ENCODE measurements at regions not wholly inside any gene's neighbourhood (a gene's known extent, or its start where the extent isn't known, plus 50 kb on each side); places are given as distances from the start of the nearest gene placed in this dataset.
A peak's percentile ranks its signal among the peaks of the same experiment; 100 is the strongest.

DNA sequence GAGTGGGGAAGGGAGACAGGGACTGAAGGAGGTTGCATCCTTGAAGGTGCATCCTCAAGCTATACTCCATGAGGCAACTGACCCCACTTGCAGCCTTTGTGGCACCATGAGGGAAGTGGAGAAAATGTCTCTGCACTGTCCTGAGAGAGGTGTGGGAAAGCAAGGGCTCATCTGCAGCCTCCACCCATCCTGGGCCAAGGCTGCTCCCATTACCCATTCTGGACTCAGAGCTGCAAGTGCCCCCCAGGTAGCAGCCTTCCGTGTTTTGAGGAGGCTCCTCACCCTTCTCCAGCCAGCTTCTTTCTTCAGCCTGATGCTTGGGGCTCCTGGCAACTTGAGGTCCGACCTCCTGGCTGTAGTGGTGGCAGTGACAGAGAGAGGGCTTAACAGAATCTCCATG, 294.6 kb downstream of the CDH26 start:
- no peak for DNase-seq

DNA sequence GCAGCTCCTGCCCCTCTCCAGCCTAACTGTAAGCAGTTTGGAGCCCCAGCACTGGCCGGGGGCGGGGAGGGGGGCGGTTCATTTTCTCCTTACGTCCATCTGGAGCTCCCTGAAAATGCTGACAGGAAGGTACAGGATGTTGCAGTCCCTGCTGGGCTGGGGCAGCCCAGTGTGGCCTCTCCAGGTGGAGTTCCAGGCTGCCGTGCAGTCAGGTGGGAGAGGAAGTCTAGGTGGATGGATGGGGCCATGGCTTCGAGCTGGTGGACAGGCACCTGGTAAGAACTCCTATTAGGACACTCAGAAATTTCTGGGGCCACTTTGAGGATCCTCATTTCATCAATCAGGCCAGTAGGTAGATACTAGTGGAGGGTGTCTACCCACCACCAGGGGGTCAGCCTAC, 295.2 kb downstream of the CDH26 start:
- no peak for DNase-seq

DNA sequence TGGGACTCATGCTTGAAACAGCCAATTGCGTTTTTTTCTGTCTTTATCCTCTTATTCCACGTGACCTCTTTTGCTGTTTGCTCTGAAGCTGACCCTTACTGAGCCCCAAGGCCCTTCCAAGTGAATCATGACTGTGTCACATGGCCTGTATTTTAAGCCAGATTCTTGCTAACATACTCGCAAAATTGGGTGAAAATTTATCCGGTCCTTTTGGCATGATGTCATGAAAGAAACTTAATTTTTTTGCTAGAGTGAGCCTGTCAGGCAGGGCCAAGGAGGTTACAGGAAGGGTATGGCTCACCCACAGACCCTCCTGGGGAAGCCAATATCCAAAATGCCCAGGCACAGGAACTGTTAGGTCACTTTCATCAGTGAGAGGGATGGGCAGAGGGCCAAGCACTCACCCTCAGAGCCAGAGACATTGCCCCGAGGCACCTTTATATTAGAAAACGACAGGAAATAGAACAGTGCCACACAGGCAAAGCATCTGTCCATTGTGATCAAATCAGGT, 296.7 kb downstream of the CDH26 start:
- peak; percentile 56 for DNase-seq

DNA sequence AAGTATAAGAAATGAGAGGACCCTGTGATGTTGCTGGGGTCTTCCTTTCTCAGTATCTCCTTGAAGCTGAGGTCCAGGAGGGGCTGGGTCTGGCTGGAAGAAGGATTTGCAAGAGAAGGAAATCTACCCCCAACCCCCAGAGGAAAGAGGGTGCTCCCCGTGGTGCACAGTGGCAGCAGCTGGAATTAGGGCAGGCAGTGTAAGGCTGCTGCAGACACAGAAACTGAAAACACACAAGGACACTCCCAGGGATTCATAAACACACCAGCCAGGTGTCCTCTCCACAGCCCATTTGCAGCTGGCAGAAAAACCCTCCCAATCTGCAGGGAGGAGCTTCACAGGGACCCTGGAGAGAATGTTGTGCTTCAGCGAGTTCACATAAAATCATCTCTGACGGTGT, 297.2 kb downstream of the CDH26 start:
- DNase-seq, result peak; percentile 72

DNA sequence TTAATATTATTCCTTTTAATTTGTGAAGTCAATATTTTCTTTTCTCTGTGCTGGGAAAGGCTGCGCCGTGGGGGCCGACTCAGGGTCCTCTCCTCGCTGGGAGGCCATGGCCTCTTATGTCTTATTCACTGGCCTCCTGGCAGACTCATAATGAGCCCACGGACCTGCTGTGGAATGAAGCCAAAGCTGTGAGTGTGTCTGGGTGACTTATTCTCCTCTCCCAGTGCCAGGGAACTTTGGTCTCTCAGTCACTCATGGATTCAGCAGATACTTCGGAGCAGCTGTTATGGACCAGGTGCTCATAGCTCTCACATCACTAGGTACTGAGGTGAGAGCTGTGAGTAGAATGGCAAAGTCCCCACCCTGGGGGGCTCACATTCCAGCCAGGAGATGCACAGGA, 297.6 kb downstream of the CDH26 start:
- DNase-seq, result no peak

DNA sequence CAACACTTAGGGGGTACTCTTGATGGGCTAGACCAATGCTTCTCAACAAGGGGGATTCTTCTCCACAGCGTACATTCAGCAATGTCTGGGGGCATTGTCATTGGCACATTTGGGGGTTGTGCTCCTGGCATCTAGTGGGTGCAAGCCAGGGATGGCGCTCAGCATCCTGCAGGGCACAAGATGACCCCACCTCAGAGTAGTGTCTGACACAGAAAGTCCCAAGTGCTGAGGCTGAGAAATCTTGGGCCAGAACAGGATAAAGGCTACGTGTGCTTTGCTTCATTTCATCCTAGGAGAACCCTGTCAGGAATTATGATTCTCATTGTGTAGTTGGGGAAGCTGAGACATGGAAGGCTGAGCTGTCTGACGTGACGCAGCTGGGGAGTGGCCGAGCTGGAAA, 298.6 kb downstream of the CDH26 start:
- DNase-seq, result no peak

DNA sequence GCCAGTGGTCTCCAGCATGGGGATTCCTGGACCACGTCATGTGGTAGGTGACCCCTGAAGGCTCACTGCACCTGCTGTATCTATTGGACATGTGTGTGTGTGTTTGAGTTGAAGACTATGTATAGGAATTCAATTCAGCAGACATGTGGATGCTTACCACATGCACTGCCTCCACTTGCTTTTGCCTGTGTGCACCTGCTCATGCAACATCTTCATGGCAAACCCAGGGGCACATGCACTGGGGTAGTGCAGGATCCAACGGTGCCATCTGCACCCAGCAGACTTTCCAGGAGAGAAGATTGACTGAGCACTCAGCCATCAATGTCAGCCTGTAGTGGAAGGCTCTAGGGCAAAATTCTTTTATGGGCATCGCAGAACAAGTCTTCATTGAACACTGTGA, 299.4 kb downstream of the CDH26 start:
- no peak for DNase-seq

DNA sequence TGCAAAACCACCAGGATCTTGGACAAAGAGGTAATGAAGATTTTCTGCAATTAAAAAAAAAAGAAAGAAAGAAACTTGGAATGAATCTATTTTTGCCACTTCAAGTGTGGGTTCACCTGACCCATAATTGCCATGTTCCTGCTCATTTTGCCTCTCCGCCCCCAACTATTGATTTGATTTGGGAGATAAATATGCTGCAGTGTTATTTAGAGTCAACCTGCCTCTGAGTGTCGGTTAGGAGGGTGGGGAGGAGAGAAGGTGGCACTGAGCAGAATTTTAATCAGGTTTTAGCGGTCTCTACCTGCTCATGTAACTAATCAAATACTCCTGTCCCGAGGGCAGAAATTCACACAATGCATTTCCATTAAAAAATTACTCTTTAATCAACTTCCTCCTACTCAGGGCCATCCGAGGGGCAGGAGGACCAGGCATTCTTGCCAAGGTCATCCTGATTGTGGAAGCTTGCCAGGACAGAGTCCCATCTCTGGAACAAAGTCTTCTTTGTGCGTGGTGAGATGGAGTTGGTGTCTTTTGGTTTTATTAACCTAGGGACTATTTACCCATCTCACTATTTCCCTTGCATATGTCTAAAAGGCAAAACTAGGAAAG, 300.1 kb downstream of the CDH26 start:
- no peak for DNase-seq

DNA sequence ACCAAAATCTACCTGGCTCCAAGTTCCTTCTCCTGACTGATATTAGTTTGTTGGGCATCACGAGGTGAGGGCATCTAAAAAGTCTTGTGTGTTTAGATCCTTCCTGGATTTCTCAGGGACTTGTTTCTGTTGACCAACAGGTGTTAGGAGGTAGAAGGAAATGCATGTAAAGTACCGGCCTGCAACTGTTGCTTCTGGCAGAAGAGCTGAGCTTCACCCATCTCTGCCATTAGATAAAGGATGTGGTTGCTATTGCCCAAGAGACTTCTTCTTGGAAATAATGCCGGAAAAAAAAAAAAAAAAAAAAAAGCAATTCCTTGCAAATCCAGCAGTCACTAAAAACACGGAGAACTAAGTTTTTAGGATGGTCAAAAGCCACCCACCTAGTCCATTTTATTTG, 303.1 kb downstream of the CDH26 start:
- DNase-seq, result no peak

DNA sequence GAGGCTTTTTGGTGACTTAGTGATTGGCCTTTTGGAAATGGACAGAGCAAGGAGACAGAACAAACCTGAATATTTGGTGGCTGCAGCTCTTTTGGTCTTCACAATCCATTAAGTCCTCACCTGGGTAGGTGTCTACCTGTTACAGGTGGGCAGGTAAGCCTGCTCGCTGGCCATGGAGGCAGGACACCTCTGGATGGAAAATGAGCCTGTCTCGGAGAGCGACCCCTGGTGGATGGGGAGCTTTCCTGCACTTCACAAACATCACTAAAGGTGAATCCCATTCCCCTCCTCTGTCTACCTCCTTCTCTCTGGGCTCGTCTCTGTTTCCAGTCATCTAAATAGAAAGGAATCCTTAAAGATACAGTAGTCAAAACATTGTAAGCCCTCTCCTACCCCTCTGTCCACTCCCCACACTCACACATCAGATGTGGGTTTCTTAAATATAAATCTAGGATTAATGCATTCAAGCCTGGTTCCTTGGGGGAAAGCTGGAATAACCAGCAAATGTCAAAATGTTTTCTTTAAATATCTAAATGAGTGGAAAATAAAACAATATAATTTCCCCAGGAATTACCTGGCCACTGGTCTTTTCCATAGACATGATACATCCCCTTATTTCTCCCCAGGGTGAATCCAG, 304.9 kb downstream of the CDH26 start:
- DNase-seq, result no peak

DNA sequence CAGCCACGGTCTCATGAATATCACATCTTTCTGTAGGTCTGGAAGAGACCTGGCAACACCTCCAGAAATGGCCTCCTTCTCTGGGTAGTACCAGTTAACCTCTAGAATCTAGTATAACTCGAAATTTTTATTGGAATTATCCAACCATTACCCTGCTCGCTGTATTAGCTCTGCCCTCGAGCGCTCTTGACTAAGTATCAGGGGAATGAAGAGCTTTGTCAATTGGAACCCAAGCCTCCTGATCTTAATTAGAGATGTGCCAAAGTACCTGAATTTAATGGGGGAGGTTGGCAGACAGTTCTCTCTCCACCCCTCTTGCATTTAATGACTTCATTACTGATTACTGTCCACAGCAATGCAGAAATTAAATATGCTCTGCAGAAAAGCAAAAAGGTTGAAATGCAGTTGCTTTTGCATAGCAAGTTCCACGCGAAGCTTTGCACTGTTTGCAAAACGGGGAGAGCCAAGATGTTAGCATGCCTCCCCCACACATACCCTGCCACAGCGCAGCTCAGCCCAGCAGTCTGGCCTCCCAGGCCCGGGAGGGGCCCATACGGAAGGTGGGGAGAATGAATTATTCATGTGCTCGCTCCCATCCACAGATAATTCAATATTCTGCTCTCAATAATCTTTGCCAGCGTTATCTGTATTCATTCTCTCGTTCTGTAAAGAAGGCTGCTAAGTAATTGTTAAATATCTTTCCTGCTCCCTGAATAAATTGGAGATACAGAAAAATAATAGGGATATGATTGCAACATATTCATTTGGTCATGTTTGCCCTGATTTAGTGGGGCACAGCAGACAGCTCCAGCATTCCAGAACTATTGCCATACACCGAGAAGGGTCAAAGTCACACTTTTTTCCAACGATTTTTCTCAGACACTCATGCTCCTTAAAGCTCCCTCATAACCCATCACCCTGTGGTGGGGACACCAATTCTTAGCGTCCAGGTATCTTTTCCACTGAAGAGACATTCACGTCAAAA, 305.8 kb downstream of the CDH26 start:
- no peak for DNase-seq

DNA sequence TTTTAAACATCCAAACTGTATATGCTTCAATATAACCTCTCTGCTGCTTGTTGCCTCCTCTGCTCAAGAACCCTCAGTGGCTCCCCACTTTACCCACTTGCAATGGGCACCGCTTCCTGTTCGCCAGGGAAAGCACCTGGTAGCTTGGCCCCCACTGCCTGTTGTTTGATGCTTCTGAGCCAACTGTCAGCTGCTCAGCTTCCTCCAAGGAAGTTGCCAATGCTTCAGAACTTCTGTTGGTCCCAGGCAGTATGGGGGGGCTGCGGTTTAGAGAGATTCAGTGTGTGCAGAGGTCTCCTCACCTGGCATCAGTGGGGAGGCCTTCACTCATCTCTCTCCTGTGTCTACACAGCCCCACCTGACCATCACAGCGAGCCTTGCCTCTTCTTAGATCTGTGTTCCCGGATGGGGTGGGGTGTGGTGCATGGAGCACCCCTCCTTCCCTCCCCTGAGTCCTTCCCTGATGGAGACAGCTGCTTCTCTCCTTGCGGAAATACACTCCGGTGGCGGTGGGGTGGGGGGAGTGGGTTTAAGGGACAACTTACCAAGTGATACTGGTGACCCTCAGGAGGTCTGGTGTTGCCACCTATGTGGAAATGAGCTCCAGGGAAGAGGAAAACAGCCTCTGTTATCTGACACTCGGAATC, 308.1 kb downstream of the CDH26 start:
- no peak for DNase-seq

DNA sequence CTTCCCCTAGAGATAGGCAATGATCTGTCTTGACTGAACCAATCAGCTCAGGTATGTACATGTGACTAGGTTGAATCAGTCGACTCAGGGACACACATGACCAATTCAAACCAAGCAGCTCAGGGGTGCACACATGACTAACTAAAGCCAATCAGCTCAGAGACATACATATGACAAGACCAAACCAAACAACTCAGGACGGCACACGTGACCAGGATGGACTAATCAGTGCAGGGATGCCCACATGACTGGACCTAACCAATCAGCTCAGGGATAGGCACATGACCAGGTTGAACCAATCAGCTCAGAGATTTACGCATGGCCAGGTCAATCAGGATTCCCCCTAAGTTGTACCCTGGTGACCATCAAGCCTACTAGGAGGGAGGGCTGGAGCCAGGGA, 310.3 kb downstream of the CDH26 start:
- no peak for DNase-seq

DNA sequence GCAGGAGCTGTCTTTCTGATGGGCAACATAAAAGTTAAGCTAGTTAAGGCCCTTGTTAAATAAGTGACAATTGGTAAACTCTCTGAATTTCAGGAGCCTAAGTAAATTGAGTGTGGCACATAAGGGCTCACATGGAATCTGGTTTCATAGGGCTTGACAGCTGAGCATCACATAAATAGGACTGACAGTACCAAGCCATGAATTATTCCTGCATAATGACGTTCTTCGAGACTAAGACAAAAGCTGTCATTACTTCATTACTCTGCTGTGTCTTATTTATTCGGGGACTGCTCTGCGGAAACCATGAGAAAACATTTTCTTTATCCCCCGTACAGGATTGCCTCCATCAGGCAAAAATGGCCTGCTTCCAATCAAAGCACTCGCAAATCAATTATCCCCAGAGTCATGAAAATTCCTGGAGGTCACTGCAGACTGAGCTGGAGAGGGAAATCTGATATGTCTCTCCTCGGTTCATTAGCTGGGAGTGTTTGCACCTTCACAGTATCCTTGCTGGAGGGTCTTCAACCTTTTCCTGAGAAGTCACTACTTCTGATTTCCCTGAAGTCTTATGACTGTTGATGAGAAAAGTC, 311.4 kb downstream of the CDH26 start:
- DNase-seq, result no peak

DNA sequence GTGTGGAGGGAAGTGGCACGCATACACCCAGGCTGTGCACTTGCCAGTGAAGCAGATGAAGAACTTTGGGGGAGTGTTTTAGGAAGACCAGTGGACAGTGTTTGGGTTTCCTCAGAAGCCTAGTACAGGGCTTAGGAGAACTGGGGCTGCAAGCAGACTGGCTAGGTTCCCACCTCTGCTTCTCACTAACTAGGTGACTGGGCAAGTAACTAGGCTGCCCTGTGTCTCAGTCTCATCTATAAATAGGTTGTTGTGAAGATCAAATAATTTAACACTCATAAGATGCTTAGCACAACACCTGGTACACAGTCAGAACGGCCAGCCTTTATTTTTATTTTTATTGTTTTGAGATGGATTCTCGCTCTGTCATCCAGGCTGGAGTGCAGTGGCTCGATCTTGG, 312.1 kb downstream of the CDH26 start:
- DNase-seq, result no peak

DNA sequence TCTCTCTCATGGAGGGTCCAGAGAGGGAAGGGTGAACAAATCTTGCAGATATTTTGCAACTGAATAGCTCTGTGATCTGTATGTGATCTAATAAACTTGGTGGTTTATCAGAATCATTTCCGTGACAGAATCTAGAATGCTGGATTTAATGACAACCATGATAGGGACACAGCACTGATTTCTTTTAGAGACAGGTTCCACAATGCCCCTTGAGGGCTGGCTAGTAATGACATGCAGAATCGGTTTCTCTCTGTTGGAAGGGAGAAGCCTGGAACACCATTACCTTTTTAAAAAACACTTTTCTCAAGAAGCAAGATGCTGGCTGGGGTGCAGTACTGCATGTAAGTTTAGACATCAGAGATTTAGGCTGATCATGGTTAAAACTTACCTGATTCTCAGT, 313.4 kb downstream of the CDH26 start:
- no peak for DNase-seq

DNA sequence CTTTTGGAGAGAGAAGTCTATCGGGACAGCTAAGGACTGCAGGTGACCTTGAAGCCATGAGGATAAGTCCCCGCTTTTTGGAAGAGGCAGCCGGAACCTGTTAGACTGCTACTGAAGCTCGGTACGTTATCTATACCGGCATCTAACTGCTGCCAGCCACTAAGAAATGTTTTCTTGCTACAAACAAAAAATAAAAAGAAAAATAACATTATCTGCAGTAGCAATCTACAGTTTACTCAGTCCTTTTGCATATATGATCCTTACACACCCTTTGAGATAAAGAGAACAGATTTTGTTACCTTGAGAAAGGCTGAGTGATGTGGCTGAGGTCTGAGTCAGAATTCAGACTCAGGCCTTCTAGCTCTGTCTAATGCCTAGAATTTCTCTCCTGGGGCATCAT, 314.6 kb downstream of the CDH26 start:
- no peak for DNase-seq

DNA sequence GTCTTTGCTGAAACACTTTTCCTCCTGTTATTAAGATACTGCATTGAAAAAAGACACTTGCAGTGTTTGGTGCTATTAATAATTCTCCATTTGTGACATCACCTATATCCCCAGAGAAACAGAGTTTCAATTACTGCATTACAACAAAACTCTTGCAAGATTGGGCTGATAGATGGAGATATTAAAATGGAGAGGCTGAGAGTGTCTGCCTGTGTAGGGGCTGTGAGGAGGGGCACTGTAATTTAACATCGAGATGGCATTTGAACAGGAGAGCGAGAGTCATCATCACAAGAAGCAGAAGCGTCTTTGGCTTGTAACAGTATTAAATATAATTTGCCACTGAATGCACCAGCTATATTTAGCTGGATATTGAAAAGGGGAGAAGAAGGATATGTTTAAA, 316.5 kb downstream of the CDH26 start:
- DNase-seq, result no peak

DNA sequence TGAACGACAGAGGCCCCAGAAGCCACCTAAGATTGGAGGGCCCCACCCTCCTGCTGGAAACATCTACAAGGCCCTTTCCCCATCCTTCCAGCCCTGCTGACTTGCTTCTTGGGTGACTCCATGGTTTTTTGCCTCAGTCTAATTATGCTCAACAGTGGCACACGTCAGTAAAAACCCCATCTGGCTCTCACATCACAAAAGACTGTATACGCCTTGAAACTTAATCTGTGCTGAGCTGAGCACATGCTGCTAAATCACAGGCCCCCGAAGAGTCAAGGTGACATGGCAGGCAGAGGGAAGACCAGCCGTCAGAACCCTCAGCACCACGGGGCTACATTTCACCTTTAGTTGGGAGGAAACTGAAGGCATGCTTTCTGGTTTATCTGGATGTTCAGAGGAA, 323.1 kb downstream of the CDH26 start:
- no peak for DNase-seq

DNA sequence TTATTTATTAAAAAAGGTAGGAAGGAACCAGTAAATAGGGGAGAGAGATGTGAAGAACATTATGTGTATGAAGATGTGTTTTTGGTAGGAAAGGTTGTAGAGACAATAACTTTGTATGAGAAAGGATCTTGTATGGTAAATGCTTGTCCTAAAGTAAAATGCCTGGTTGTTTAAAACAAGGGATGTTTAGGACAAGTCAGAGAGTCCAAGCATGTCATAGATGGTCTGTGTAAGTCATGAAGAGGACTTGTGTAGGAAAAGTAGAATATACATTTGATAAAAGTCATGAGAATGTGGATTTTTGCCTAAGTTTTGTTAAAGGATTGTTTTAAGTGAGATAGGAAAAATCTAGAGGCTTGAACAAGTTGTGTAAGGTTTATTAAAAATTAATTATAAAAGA, 325.1 kb downstream of the CDH26 start:
- no peak for DNase-seq

DNA sequence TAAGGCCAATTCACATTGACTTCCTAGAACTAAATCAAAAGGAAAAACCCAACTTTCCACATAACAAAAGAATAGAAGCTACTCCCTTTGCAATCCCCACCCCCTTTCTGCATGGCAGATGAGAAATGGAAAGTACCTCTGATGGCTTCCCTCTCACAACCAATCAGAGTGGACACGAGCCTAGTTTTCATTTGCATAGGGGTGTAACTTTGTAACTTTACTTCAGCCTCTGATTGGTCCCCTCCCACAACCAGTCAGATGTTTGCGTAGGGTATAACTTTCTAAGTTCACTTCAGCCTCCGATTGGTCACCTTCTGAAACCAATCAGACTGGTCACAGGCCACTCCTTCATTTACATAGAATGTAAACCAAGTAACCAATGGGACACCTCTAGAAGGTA, 328.5 kb downstream of the CDH26 start:
- DNase-seq, result no peak

DNA sequence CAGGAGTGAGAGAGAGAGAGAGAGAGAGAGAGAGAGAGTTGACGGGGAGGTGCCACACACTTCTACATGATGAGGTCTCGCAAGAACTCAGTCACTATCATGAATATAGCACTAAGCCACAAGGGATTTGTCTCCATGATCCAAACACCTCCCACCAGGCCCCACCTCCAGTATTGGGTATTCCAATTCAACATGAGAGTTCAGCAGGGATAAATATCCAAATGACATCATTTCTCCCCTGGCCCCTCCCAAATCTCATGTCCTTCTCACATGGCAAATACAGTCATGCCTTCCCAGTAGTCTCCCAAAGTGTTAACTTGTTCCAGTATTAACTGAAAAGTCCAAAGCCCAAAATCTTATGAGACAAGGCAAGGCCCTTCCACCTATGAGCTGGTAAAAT, 330.7 kb downstream of the CDH26 start:
- DNase-seq, result no peak

DNA sequence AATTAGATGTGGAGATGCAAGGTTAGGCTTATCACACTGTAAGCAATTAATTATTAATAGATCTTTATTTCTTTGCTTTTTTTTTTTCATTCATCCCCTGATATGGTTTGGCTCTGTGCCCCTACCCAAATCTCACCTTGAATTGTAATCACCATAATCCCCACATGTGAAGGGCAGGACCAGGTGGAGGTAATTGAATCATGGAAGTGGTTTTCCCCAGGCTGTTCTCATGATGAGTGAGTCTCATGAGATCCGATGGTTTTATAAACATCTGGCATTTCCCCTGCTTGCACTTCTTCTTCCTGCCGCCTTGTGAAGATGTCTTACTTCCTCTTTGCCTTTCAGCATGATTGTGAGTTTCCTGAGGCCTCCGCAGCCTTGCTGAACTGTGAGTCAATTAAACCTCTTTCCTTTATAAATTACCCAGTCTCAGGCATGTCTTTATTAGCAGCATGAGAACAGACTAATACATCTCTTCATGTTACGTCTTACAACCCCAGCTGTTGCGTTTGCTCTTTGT, 333.8 kb downstream of the CDH26 start:
- DNase-seq, result no peak
